CMK (cell line): ENCODE measurements at regions not wholly inside any gene's neighbourhood (a gene's known extent, or its start where the extent isn't known, plus 50 kb on each side); places are given as distances from the start of the nearest gene placed in this dataset.

Source experiments
- DNase-seq: peaks from one replicate; pipeline ENCODE4 v3.0.0-alpha.2; 2010; ENCODE audit warnings: low read depth

- no peak for DNase-seq
These were observed 560.4 kb downstream of the ETNK1 start for GRCh38 chr12:23185346-23185745.

- DNase-seq = no peak
These were observed 562.0 kb downstream of the ETNK1 start for GRCh38 chr12:23186950-23187349.

GRCh38 chr12:23193552-23193951 lies 568.6 kb downstream of the ETNK1 start:
- no peak for DNase-seq

GRCh38 chr12:23197266-23197665 lies 572.3 kb downstream of the ETNK1 start:
- DNase-seq = no peak

GRCh38 chr12:23202728-23203127 lies 577.8 kb downstream of the ETNK1 start:
- no peak for DNase-seq

- peak; percentile 58 for DNase-seq
These were observed 580.2 kb downstream of the ETNK1 start for GRCh38 chr12:23204933-23205778.

GRCh38 chr12:23209793-23210192 lies 584.8 kb downstream of the ETNK1 start:
- no peak for DNase-seq

- DNase-seq = no peak
These were observed 585.6 kb downstream of the ETNK1 start for GRCh38 chr12:23210573-23210972.

GRCh38 chr12:23211384-23212320 lies 586.7 kb downstream of the ETNK1 start:
- DNase-seq = no peak

- DNase-seq = no peak
These were observed 592.2 kb downstream of the ETNK1 start for GRCh38 chr12:23217158-23217557.

- no peak for DNase-seq
These were observed 592.7 kb downstream of the ETNK1 start for GRCh38 chr12:23217667-23218066.

GRCh38 chr12:23221066-23221465 lies 596.1 kb downstream of the ETNK1 start:
- no peak for DNase-seq

GRCh38 chr12:23221926-23222325 lies 597.0 kb downstream of the ETNK1 start:
- DNase-seq = no peak

GRCh38 chr12:23222801-23223200 lies 597.8 kb downstream of the ETNK1 start:
- DNase-seq = no peak

GRCh38 chr12:23228101-23228500 lies 603.1 kb downstream of the ETNK1 start:
- DNase-seq = no peak

- DNase-seq = no peak
These were observed 605.9 kb downstream of the ETNK1 start for GRCh38 chr12:23230899-23231298.

- no peak for DNase-seq
These were observed 611.3 kb downstream of the ETNK1 start for GRCh38 chr12:23236066-23236780.

GRCh38 chr12:23236811-23237210 lies 611.8 kb downstream of the ETNK1 start:
- DNase-seq = no peak

- no peak for DNase-seq
These were observed 613.2 kb downstream of the ETNK1 start for GRCh38 chr12:23238190-23238589.

- DNase-seq = no peak
These were observed 614.0 kb downstream of the ETNK1 start for GRCh38 chr12:23238957-23239356.

GRCh38 chr12:23245186-23245585 lies 620.2 kb downstream of the ETNK1 start:
- no peak for DNase-seq

- DNase-seq = no peak
These were observed 628.2 kb downstream of the ETNK1 start for GRCh38 chr12:23253191-23253590.
